Endothelial cell of umbilical vein (primary cell): ENCODE measurements at regions not wholly inside any gene's neighbourhood (a gene's known extent, or its start where the extent isn't known, plus 50 kb on each side); places are given as distances from the start of the nearest gene placed in this dataset.

ENCODE experiments used
- BruUV-seq: library from RNA; stranded (reverse); fragments of 400-500 nt; replicated peaks from 2 replicates; lab custom pipeline; 2021; lab: Mats Ljungman, UMichigan
- CTCF ChIA-PET: fragments of 300-600, 350-600 bp; sonication (Branson Sonifier 250); formaldehyde crosslinking; loops from one replicate; lab custom pipeline; 2021; ENCODE audit warnings: antibody characterized with exemption, inconsistent platforms; lab: Charles Lee
- POLR2A ChIA-PET: fragments of 300-600, 350-600 bp; sonication (Branson Sonifier 250); formaldehyde crosslinking; loops from one replicate; lab custom pipeline; 2021; ENCODE audit warnings: antibody characterized with exemption, inconsistent platforms; lab: Charles Lee
- DNase-seq: peaks from one replicate; pipeline ENCODE4 v3.0.0-alpha.2; 2011; ENCODE audit warnings: low read depth, low spot score
- FAIRE-seq: peaks from 2 replicates; lab custom pipeline; 2011; peaks lifted over from hg19 to GRCh38; lab: Jason Lieb, UNC
- H2AFZ ChIP-seq: 2 replicates; pipeline ENCODE4 v1.6.0; 2012; ENCODE audit warnings: low read depth, low read length, control low read depth, inconsistent platforms
- H3K27ac ChIP-seq: 2 replicates; pipeline ENCODE4 v1.5.1; 2011; ENCODE audit warnings: low read depth, mild to moderate bottlenecking, control low read depth, low read length, moderate library complexity; ENCODE audit not compliant: insufficient read depth
- H3K27me3 ChIP-seq, 2 experiments: 2 replicates each; pipeline versions ENCODE4 v1.6.0 to v1.6.1; 2011; ENCODE audit warnings: low read length in 2 of 2, mixed read lengths in 1 of 2; ENCODE audit not compliant: control insufficient read depth in 2 of 2, insufficient read depth in 2 of 2
- H3K36me3 ChIP-seq, 2 experiments: 2 replicates in 1 of 2; 3 replicates in 1 of 2; pipeline ENCODE4 v1.5.1; 2011; ENCODE audit warnings: low read length in 2 of 2, mild to moderate bottlenecking in 1 of 2, moderate library complexity in 1 of 2; ENCODE audit not compliant: control insufficient read depth in 2 of 2, insufficient read depth in 2 of 2; ENCODE audit errors: extremely low read depth in 1 of 2
- H3K4me1 ChIP-seq: 3 replicates; pipeline ENCODE4 v1.5.1; 2011; ENCODE audit warnings: mild to moderate bottlenecking, low read length; ENCODE audit not compliant: control insufficient read depth, insufficient read depth; ENCODE audit errors: extremely low read depth
- H3K4me2 ChIP-seq: 2 replicates; pipeline ENCODE4 v1.6.1; 2011; ENCODE audit warnings: low read length, control low read depth, mixed read lengths; ENCODE audit not compliant: insufficient read depth
- H3K4me3 ChIP-seq, 3 experiments: fragments of 200-600 bp in 1 of 3; sonication (generic), shearing (Covaris generic) in 1 of 3; replicated peaks in 1 of 3; 2 replicates each; pipeline ENCODE4 v1.5.1; 2011 to 2016; ENCODE audit warnings: control low read depth in 3 of 3, low read length in 3 of 3, mild to moderate bottlenecking in 2 of 3, inconsistent platforms in 1 of 3, low read depth in 1 of 3, moderate library complexity in 1 of 3; ENCODE audit not compliant: insufficient read depth in 1 of 3
- H3K79me2 ChIP-seq: 2 replicates; pipeline ENCODE4 v1.6.0; 2012; ENCODE audit warnings: low read length, inconsistent platforms; ENCODE audit not compliant: control insufficient read depth, insufficient read depth
- H3K9ac ChIP-seq: replicated peaks from 2 replicates; pipeline ENCODE3; 2011; ENCODE audit warnings: low read length, control low read depth; ENCODE audit not compliant: insufficient read depth; ENCODE audit errors: extremely low read depth
- H3K9me1 ChIP-seq: replicated peaks from 3 replicates; pipeline ENCODE4 v1.6.0; 2011; ENCODE audit warnings: mild to moderate bottlenecking, low read length; ENCODE audit not compliant: control insufficient read depth, insufficient read depth; ENCODE audit errors: extremely low read depth
- H3K9me3 ChIP-seq: replicated peaks from 2 replicates; pipeline ENCODE4 v1.5.1; 2012; ENCODE audit warnings: low read length, inconsistent platforms; ENCODE audit not compliant: control insufficient read depth, insufficient read depth
- H4K20me1 ChIP-seq: replicated peaks from 2 replicates; pipeline ENCODE3; 2011; ENCODE audit warnings: mild to moderate bottlenecking, low read length; ENCODE audit not compliant: control insufficient read depth, insufficient read depth; ENCODE audit errors: extremely low read depth
- EZH2 ChIP-seq: IDR thresholded peaks from 2 replicates; pipeline ENCODE4 v1.6.1; 2012; ENCODE audit warnings: borderline replicate concordance, low read depth, mild to moderate bottlenecking, moderate library complexity, low read length, inconsistent platforms; ENCODE audit not compliant: severe bottlenecking
- FOS ChIP-seq: IDR thresholded peaks from 2 replicates; pipeline ENCODE4 v1.6.1; 2011; ENCODE audit warnings: mild to moderate bottlenecking, low read length, moderate library complexity, borderline replicate concordance; ENCODE audit not compliant: insufficient read depth
- GATA2 ChIP-seq: IDR thresholded peaks from 2 replicates; pipeline ENCODE4 v1.7.0; 2011; ENCODE audit warnings: low read depth, mild to moderate bottlenecking, moderate library complexity, mixed read lengths, low read length; ENCODE audit not compliant: insufficient read length, insufficient read depth
- JUN ChIP-seq: IDR thresholded peaks from 2 replicates; pipeline ENCODE4 v1.6.1; 2011; ENCODE audit warnings: borderline replicate concordance, low read depth; ENCODE audit not compliant: insufficient read length, insufficient read depth
- MYC ChIP-seq: IDR thresholded peaks from one replicate; pipeline ENCODE4 v1.6.1; 2011; ENCODE audit warnings: mild to moderate bottlenecking, low read depth, low read length
- POLR2A ChIP-seq: IDR thresholded peaks from 2 replicates; pipeline ENCODE4 v1.6.1; 2012; ENCODE audit warnings: low read depth, mild to moderate bottlenecking, control low read depth, low read length
- POLR2AphosphoS5 ChIP-seq: IDR thresholded peaks from 2 replicates; pipeline ENCODE4 v1.6.1; 2012; ENCODE audit warnings: low read depth, mild to moderate bottlenecking, control low read depth, low read length, moderate library complexity; ENCODE audit not compliant: insufficient read depth
- dilution Hi-C: fragments of 300-500 bp; cut with MboI; formaldehyde crosslinking; loops from one replicate; pipeline ENCODE4 v1.15.0; 2019; ENCODE audit warnings: low sequenced_read_pairs; ENCODE audit not compliant: extremely low pct_ligation_motif_present
- intact Hi-C: fragments of 100-400 bp; cut with micrococcal nuclease; formaldehyde crosslinking; loops from one replicate; pipeline ENCODE4 v1.10.0; 2022
- TF ChIP-seq, protein P1 (sequence below): IDR thresholded peaks from 2 replicates; pipeline ENCODE4 v1.6.1; 2011; ENCODE audit not compliant: insufficient read depth, insufficient read length
- TF ChIP-seq, protein P2 (sequence below), 2 donors: IDR thresholded peaks; 1 replicate in 1 of 2; 2 replicates in 1 of 2; pipeline ENCODE4 v1.5.1; 2011; ENCODE audit warnings: low read length in 2 of 2, mild to moderate bottlenecking in 2 of 2, moderate library complexity in 2 of 2, control low read depth in 1 of 2, inconsistent platforms in 1 of 2, low read depth in 1 of 2; ENCODE audit not compliant: insufficient read depth in 1 of 2; ENCODE audit errors: extremely low read depth in 1 of 2

DNA sequence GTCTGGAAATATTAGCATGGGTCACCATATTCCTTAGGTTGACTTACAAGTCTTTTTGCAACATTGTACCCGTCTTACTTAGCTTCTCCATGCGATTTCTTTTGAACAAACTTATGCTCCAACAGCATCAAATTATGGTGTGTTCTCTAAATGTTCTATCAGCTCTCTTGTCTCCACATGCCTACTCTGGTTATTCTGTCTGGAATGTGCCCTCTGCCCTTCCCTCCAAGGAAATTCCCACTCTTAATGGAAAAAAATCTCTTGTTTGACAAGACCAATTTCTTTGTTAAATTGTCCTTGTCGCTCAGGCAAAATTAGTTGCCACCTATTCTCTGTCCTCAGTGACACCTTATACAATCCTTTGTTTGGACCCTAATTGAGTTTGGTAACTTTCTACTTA, 522.8 kb upstream of the LUZP2 start:
- FAIRE-seq (no peak), DNase-seq (no peak)
- no peaks in the 10 kb centered on the region for H4K20me1 ChIP-seq
- no peaks in the 10 kb centered on the region for H3K4me1 ChIP-seq
- H3K9ac ChIP-seq: no peak overlapping the region
- BruUV-seq: no TSS peak
- ChIA-PET CTCF (no interaction called here), POLR2A (no interaction called here)
- H3K4me3 ChIP-seq: no peak overlapping the region
- H3K9me1 ChIP-seq: no peaks in the 10 kb centered on the region
- no peak overlapping the region for H3K4me2 ChIP-seq
- intact Hi-C loops: no loop called here
- H3K27ac ChIP-seq: no peak overlapping the region
- H3K9me3 ChIP-seq: no peaks in the 10 kb centered on the region
- H3K79me2 ChIP-seq: no peaks in the 10 kb centered on the region
- no peaks in the 10 kb centered on the region for H3K36me3 ChIP-seq
- H2AFZ ChIP-seq: no peak overlapping the region
- TF ChIP-seq POLR2A (no peak), POLR2AphosphoS5 (no peak), JUN (no peak), MYC (no peak), FOS (no peak), EZH2 (no peak), GATA2 (no peak)
- TF ChIP-seq, protein P1, sequence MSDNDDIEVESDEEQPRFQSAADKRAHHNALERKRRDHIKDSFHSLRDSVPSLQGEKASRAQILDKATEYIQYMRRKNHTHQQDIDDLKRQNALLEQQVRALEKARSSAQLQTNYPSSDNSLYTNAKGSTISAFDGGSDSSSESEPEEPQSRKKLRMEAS: no peak
- TF ChIP-seq, protein P2, sequence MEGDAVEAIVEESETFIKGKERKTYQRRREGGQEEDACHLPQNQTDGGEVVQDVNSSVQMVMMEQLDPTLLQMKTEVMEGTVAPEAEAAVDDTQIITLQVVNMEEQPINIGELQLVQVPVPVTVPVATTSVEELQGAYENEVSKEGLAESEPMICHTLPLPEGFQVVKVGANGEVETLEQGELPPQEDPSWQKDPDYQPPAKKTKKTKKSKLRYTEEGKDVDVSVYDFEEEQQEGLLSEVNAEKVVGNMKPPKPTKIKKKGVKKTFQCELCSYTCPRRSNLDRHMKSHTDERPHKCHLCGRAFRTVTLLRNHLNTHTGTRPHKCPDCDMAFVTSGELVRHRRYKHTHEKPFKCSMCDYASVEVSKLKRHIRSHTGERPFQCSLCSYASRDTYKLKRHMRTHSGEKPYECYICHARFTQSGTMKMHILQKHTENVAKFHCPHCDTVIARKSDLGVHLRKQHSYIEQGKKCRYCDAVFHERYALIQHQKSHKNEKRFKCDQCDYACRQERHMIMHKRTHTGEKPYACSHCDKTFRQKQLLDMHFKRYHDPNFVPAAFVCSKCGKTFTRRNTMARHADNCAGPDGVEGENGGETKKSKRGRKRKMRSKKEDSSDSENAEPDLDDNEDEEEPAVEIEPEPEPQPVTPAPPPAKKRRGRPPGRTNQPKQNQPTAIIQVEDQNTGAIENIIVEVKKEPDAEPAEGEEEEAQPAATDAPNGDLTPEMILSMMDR (IDR thresholded peaks at IDR 0.05; ENCODE audit: extremely low read depth in 1 of 2, insufficient read depth in 1 of 2, low read depth in 1 of 2, low read length in 2 of 2): no peak
- dilution Hi-C loops: no loop called here
- no peaks in the 10 kb centered on the region for H3K27me3 ChIP-seq
